OCI-LY7 (cell line): ENCODE measurements at regions not wholly inside any gene's neighbourhood (a gene's known extent, or its start where the extent isn't known, plus 50 kb on each side); places are given as distances from the start of the nearest gene placed in this dataset.

ENCODE experiments used
- BruUV-seq: library from RNA; stranded (reverse); fragments of 400-500 nt; replicated peaks from 2 replicates; lab custom pipeline; 2021; lab: Mats Ljungman, UMichigan
- CTCF ChIA-PET: fragments of 300-600 bp; sonication (Branson Sonifier 250); formaldehyde crosslinking; loops from one replicate; lab custom pipeline; 2022; ENCODE audit warnings: antibody characterized with exemption; ENCODE audit not compliant: unreplicated experiment; lab: Charles Lee
- POLR2A ChIA-PET: fragments of 300-600 bp; sonication (Branson Sonifier 250); formaldehyde crosslinking; loops from one replicate; lab custom pipeline; 2022; ENCODE audit warnings: antibody characterized with exemption; lab: Charles Lee
- DNase-seq: peaks from one replicate; pipeline ENCODE4 v3.0.0-alpha.2; 2015; ENCODE audit warnings: low spot score
- H2AFZ ChIP-seq: fragments of 200-600 bp; sonication (generic), shearing (Covaris generic); 2 replicates; pipeline ENCODE4 v1.6.1; 2014; ENCODE audit warnings: mild to moderate bottlenecking, antibody characterized with exemption, low read length, moderate library complexity
- H3K27ac ChIP-seq: fragments of 200-600 bp; sonication (generic); 2 replicates; pipeline ENCODE4 v1.5.1; 2014; ENCODE audit warnings: mixed run types, low read depth, mild to moderate bottlenecking, moderate library complexity, low read length, inconsistent platforms; ENCODE audit not compliant: poor library complexity, severe bottlenecking
- H3K36me3 ChIP-seq: fragments of 200-600 bp; sonication (generic); 2 replicates; pipeline ENCODE4 v1.6.1; 2014; ENCODE audit warnings: mild to moderate bottlenecking, antibody characterized with exemption, low read length, moderate library complexity, mixed read lengths; ENCODE audit not compliant: insufficient read depth
- H3K4me1 ChIP-seq: fragments of 200-600 bp; sonication (generic); 2 replicates; pipeline ENCODE4 v1.5.1; 2014; ENCODE audit warnings: mild to moderate bottlenecking, low read length; ENCODE audit not compliant: insufficient read depth, poor library complexity, severe bottlenecking
- H3K4me2 ChIP-seq: fragments of 200-600 bp; sonication (generic); 2 replicates; pipeline ENCODE4 v1.6.1; 2014; ENCODE audit warnings: mild to moderate bottlenecking, low read length
- H3K4me3 ChIP-seq: fragments of 200-600 bp; sonication (generic); 2 replicates; pipeline ENCODE4 v1.5.1; 2014; ENCODE audit warnings: mild to moderate bottlenecking, low read depth, low read length; ENCODE audit not compliant: poor library complexity, severe bottlenecking
- H3K79me2 ChIP-seq: fragments of 200-600 bp; sonication (generic); 2 replicates; pipeline ENCODE4 v1.6.1; 2016; ENCODE audit warnings: low read depth, mild to moderate bottlenecking, low read length, moderate library complexity, mixed read lengths; ENCODE audit not compliant: insufficient read depth
- H3K9me2 ChIP-seq: fragments of 200-600 bp; sonication (generic); 2 replicates; pipeline ENCODE4 v1.6.1; 2016; ENCODE audit warnings: mild to moderate bottlenecking, low read length, mixed read lengths; ENCODE audit not compliant: insufficient read depth
- H3K9me3 ChIP-seq: fragments of 200-600 bp; sonication (generic); 2 replicates; pipeline ENCODE4 v1.6.1; 2014; ENCODE audit warnings: mild to moderate bottlenecking, mixed run types, low read length, mixed read lengths
- H4K20me1 ChIP-seq: fragments of 200-600 bp; sonication (generic); 2 replicates; pipeline ENCODE4 v1.6.1; 2014; ENCODE audit warnings: mild to moderate bottlenecking, antibody characterized with exemption, low read length, moderate library complexity, mixed read lengths; ENCODE audit not compliant: insufficient read depth
- EZH2phosphoT487 ChIP-seq: fragments of 200-600 bp; sonication (generic); IDR thresholded peaks from 2 replicates; pipeline ENCODE4 v1.6.1; 2018; ENCODE audit warnings: low read depth, borderline replicate concordance, mild to moderate bottlenecking, mixed run types, antibody characterized with exemption, low read length, moderate library complexity, mixed read lengths
- intact Hi-C: fragments of 100-400 bp; cut with micrococcal nuclease; formaldehyde crosslinking; loops from one replicate; pipeline ENCODE4 v1.10.0; 2022; ENCODE audit not compliant: unreplicated experiment
- TF ChIP-seq, protein P1 (sequence below): fragments of 200-600 bp; sonication (generic); conservative IDR thresholded peaks from 2 replicates; pipeline ENCODE4 v1.5.1; 2014; ENCODE audit warnings: mild to moderate bottlenecking, antibody characterized with exemption, low read length, moderate library complexity, mixed read lengths

DNA sequence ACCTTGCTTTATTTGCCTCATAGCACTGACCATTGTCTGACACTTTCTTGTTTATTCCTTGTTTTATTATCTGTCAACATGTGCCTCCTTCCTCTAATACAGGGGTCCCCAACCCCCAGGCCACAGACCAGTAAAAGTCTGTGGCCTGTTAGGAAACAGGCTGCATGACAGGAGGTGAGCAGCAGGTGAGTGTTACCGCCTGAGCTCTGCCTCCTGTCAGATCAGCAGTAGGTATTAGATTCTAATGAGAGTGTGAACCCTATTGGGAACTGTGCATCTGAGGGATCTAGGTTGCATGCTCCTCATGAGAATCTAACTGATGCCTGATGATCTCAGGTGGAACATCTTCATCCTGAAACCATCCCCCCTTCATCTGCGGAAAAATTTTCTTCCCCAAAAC lies 228.0 kb downstream of the HINT1 start:
- Histone ChIP-seq H3K4me3 (no peak overlapping the region), H4K20me1 (no peaks in the 10 kb centered on the region), H3K4me1 (no peaks in the 10 kb centered on the region), H2AFZ (no peak overlapping the region), H3K9me2 (no peaks in the 10 kb centered on the region), H3K36me3 (no peaks in the 10 kb centered on the region), H3K27ac (no peak overlapping the region), H3K9me3 (no peaks in the 10 kb centered on the region), H3K79me2 (no peaks in the 10 kb centered on the region), H3K4me2 (no peak overlapping the region)
- CTCF ChIA-PET = no interaction called here
- DNase-seq = no peak
- no peak for TF ChIP-seq EZH2phosphoT487
- TF ChIP-seq, protein P1, sequence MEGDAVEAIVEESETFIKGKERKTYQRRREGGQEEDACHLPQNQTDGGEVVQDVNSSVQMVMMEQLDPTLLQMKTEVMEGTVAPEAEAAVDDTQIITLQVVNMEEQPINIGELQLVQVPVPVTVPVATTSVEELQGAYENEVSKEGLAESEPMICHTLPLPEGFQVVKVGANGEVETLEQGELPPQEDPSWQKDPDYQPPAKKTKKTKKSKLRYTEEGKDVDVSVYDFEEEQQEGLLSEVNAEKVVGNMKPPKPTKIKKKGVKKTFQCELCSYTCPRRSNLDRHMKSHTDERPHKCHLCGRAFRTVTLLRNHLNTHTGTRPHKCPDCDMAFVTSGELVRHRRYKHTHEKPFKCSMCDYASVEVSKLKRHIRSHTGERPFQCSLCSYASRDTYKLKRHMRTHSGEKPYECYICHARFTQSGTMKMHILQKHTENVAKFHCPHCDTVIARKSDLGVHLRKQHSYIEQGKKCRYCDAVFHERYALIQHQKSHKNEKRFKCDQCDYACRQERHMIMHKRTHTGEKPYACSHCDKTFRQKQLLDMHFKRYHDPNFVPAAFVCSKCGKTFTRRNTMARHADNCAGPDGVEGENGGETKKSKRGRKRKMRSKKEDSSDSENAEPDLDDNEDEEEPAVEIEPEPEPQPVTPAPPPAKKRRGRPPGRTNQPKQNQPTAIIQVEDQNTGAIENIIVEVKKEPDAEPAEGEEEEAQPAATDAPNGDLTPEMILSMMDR = no peak
- POLR2A ChIA-PET = no interaction called here
- no TSS peak for BruUV-seq
- intact Hi-C loops = no loop called here

DNA sequence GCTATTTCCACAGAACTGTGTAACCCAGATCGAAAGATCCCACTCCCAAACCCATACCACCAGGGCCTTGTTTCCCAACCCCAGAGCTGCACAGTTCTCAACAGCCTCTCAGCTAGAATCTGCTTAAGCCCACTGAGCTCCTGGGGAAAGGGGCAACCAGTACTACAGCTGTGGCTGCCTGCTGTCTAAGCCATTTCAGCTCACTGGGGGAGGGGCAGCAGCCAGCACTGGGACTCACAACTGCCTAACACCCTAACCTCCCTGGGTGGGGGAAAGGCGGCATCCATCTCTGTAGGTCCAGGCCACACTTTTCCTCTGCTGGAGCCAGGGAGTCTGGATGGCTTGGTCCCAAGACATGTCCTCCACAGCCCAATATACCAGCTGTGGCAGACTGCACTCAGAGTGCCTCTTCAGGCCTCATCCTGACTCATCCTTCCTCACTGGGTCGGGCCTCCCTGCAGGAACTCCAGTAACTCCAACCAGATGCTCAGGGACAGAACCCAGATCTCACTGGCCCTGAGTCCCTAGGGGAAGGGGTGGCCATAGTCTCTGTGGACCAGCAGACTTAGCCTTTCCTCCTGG lies 241.4 kb downstream of the HINT1 start:
- CTCF ChIA-PET = no interaction called here
- Histone ChIP-seq H3K9me2 (no peaks in the 10 kb centered on the region), H2AFZ (no peak overlapping the region), H3K4me2 (no peak overlapping the region), H3K4me1 (no peaks in the 10 kb centered on the region), H3K36me3 (no peaks in the 10 kb centered on the region), H3K4me3 (no peak overlapping the region), H3K9me3 (no peaks in the 10 kb centered on the region), H3K79me2 (no peaks in the 10 kb centered on the region), H3K27ac (no peak overlapping the region), H4K20me1 (no peaks in the 10 kb centered on the region)
- intact Hi-C loops = no loop called here
- BruUV-seq = no TSS peak
- TF ChIP-seq, protein P1 = no peak
- no peak for TF ChIP-seq EZH2phosphoT487
- POLR2A ChIA-PET = interaction anchor here (0.9 kb wide), 1 partner anchor 62 kb away, joined by 3 read pairs; no protein-coding TSS in a partner anchor
- no peak for DNase-seq

DNA sequence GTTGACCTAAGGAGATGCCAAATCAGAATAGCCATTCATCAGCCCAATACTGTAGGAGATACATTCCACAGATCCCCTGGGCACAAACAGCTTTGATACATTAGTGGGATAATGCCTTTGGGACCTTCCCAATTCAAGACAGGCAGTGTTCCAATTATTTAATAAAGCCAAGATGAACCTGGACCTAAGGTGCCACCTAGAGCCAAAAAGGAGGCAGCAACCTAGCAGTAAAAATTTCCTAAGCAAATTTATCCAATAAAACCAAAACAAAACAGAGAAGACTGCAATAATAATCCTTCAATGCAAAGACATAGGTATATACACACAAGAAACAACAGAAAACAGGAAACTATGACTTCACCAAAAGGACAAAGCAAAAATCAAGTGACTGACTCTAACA lies 253.0 kb downstream of the HINT1 start:
- no peaks in the 10 kb centered on the region for H3K79me2 ChIP-seq
- intact Hi-C loops = no loop called here
- no peaks in the 10 kb centered on the region for H4K20me1 ChIP-seq
- H3K36me3 ChIP-seq = no peaks in the 10 kb centered on the region
- ChIA-PET POLR2A (no interaction called here), CTCF (no interaction called here)
- H3K9me3 ChIP-seq = no peaks in the 10 kb centered on the region
- no TSS peak for BruUV-seq
- H3K4me2 ChIP-seq = no peak overlapping the region
- H3K4me1 ChIP-seq = no peaks in the 10 kb centered on the region
- H3K9me2 ChIP-seq = no peaks in the 10 kb centered on the region
- H3K4me3 ChIP-seq = no peak overlapping the region
- H3K27ac ChIP-seq = no peak overlapping the region
- no peak overlapping the region for H2AFZ ChIP-seq
- no peak for TF ChIP-seq EZH2phosphoT487
- TF ChIP-seq, protein P1 = peak; percentile 49
- DNase-seq = no peak
